HG03045 (cell line): ENCODE measurements at regions not wholly inside any gene's neighbourhood (a gene's known extent, or its start where the extent isn't known, plus 50 kb on each side); places are given as distances from the start of the nearest gene placed in this dataset.
"Not testable (repeated sequence)": the region's sequence is repeated elsewhere in the genome, so short reads cannot be mapped to it uniquely, and the experiment has no call there.

Experiments used
- ATAC-seq: cut with Tn5 transposase; IDR thresholded peaks from one replicate; pipeline ENCODE4 v1.9.1; 2021; ENCODE audit warnings: mild to moderate bottlenecking, moderate library complexity; ENCODE audit not compliant: unreplicated experiment

DNA sequence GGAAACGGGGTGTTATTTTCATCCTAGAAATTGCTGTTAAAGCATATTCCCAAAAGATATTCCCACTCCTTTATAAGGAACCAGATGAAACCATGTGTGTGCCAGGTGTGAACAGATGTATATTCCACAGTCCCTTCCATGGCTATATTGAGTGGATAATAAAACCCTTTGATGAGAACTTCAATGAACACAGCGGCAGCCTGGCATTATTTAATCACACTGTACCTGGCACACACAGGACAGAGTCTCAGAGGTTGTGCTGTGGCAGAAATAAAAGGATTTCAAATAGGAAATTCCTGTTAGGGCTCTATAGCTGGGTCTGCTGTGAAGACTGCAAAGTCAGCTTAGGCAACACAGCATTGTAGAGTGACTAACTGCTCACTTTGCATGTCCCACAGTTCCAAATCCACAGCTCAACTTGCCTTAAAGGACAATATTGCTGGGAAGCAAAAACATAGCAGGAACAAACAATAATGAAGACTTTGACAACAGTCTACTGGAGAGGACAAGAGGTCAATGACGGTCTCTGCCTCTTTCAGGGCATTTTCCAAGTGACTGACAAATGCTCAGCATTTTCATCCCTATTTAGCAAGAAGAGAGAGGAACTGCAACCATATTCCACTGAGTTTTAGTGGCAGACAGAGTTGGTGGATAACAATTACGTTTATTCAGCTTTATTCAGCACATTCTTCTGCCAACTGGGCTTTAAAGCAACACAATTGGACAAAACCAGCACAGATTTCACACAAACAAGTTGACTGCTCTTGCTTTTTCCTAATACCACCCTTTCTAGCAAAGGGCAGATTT lies 255.7 kb upstream of the RGMB start:
- no peak for ATAC-seq

- no peak for ATAC-seq
Measured at GRCh38 chr5:98518754-98519153, 254.7 kb upstream of the RGMB start.

DNA sequence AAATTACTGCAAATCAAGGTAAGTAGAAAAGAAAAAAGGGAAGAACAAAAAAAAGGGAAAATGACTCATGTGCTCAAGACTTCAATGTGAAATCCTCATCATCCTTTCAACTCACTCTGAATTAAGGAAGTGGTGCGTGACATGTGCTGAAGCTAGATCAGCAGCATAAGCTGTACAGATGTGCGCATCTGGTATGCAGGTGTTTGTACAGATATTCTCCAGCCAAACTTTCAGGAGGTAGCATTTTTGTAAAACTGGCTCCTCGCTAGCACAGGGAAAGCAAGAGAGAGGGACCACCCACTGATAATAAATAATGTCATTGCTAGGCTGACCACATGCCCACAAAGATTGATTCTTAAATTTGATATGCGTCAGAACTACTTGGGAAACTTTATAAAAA lies 253.9 kb upstream of the RGMB start:
- ATAC-seq, result no peak

DNA sequence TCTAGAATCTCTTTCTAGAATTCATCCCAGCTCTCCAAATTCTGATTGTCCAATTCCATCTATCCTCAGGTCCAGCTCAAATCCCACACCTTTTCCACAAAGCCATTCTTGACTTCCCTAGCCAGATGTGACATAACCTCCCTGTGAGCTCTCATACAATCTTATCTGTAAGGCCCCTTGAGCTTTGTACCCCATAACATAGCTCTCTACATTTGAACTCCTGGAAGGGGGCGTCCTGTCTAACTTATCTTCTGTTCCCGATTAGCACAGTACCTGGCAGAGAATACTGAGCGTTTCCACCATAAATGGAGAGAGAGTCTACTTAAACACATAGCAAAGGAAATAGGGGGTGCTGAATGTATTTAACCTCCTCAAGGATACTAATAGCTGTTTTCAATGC lies 251.6 kb upstream of the RGMB start:
- no peak for ATAC-seq

- no peak for ATAC-seq
Measured at GRCh38 chr5:98524773-98525172, 248.7 kb upstream of the RGMB start.

DNA sequence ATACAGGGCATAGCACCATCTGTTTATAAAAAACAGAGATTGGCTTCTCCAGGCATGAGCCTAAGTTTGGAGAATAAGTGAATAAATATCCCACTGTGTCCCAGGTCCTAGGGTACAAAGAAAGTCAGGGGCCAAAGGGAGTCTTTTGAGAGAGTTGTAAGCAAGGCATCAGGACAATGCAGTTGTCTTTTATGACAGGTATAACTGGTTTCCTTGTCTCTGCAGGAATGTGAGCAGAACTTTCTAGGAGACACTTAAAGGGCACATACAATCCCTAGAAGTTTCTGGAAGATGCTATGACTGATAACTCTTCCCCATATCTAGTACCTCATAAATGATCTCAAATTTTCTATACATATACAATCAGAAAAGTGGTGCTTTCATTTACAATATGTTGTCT lies 245.6 kb upstream of the RGMB start:
- no peak for ATAC-seq

GRCh38 chr5:98529321-98529720 lies 244.1 kb upstream of the RGMB start:
- ATAC-seq, result no peak

- ATAC-seq, result no peak
Measured at GRCh38 chr5:98530224-98530623, 243.2 kb upstream of the RGMB start.

- no peak for ATAC-seq
Measured at GRCh38 chr5:98535901-98536300, 237.6 kb upstream of the RGMB start.

- ATAC-seq, result no peak
Measured at GRCh38 chr5:98540056-98540455, 233.4 kb upstream of the RGMB start.

GRCh38 chr5:98541641-98542040 lies 231.8 kb upstream of the RGMB start:
- ATAC-seq, result no peak

GRCh38 chr5:98543490-98543889 lies 230.0 kb upstream of the RGMB start:
- no peak for ATAC-seq

DNA sequence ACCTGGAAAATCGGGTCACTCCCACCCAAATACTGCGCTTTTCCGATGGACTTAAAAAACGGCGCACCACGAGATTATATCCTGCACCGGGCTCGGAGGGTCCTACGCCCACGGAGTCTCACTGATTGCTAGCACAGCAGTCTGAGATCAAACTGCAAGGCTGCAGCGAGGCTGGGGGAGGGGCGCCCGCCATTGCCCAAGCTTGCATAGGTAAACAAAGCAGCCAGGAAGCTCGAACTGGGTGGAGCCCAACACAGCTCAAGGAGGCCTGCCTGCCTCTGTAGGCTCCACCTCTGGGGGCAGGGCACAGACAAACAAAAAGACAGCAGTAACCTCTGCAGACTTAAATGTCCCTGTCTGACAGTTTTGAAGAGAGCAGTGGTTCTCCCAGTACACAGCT lies 226.5 kb upstream of the RGMB start:
- not testable (repeated sequence) for ATAC-seq

- no peak for ATAC-seq
Measured at GRCh38 chr5:98556712-98557111, 216.8 kb upstream of the RGMB start.

- no peak for ATAC-seq
Measured at GRCh38 chr5:98557916-98558315, 215.5 kb upstream of the RGMB start.

DNA sequence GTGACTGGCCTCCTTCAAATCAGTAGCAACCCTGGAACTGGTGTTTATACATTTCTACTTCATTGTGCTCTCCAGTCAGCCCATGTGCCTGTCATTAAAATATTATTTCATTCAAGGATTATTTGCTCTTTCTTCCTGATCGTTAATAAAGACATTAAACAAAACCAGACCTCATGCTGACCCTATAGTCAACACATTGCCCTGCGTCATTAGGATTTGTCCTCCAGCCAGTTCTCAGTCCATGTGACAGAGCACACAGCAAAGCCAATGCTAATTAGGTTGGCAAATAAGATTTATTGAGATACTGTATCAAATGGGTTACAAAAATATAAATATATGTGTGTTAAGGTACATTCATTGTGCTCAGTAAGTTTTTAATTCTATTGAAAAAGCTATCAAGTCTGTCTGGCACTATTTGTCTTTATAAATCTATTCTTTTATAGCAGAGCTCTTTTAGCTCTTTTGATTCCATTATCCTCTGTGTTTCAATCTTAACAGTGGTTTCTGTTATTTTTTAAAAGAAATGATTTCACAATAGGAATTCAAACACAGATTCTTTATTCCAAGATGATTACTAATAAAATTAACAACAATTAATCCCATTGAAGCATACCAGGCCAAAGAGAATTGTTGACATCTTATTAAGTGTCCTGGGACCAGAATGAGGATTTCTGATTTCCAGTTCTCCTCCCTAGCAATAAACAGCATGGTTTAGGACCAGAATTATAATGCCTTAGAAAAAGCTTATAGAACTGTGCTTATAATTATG lies 209.4 kb upstream of the RGMB start:
- ATAC-seq, result no peak

- ATAC-seq, result no peak
Measured at GRCh38 chr5:98564836-98565235, 208.6 kb upstream of the RGMB start.

DNA sequence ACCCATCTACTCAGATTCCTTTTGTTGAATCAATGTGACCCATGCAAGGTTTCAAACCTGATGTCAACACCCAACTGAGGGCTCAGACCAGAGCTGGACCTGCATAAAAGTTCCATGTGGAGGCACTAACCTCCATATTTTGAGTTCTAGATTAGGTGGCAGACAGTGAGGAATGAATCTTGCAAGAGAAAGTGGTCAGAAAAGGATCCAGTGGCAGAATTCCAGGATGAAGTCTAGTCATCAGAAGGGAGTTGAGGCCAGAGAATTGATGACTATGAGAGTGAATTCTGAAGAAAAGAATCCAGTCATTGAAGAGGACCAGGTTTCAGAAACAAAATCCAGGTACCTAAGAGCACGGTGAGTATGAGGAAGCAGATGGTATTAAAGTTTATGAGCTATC lies 205.1 kb upstream of the RGMB start:
- ATAC-seq, result no peak

DNA sequence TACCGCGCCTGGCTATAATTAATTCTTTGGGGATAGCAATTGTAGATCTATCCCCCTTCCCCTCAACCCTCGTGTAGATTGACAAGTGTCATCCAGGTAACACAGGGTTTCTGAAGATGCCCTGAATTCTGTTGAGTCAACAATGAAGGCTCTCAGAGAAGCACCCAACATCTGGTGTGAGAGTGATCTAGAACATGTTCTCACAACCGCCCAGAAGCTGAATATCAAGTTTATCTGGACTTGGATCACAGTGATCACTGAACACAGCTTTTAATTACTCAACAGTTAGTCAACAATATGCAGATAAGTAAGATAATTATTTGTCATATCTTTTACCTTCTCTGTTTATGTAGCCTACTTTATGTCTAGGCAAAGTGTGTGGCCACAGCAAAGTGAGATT lies 204.2 kb upstream of the RGMB start:
- no peak for ATAC-seq

GRCh38 chr5:98570010-98570409 lies 203.5 kb upstream of the RGMB start:
- no peak for ATAC-seq

DNA sequence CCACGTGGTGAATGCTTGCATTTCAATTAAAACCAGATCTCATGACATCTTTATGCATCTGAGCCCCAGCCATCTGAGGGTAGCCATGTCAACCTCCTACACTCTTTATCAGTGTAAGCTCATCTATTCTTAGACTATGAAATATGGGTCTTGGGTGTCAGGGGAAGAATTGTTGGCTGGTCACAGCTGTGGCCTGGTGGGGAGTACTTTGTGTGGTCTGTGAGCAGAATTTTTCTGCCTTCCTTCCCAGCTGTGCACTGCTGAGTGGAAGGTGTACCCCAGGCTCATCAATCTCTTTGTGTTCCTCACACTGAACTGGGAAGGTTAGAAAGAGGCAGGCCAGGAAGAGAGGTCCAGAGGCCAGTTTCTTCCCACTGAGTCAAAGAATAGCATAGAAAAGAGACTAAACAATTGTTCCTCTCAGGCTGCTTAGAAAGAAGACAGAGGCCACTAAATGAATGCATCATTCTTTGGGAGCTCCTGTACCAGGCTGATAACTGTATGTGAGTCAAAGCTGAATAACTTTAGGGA lies 202.7 kb upstream of the RGMB start:
- ATAC-seq, result no peak

- no peak for ATAC-seq
Measured at GRCh38 chr5:98573834-98574320, 199.6 kb upstream of the RGMB start.
